CD14-positive monocyte (primary cell): ENCODE measurements at regions not wholly inside any gene's neighbourhood (a gene's known extent, or its start where the extent isn't known, plus 50 kb on each side); places are given as distances from the start of the nearest gene placed in this dataset.
"Not testable (repeated sequence)": the region's sequence is repeated elsewhere in the genome, so short reads cannot be mapped to it uniquely, and the experiment has no call there.

ENCODE experiments used
- DNase-seq, 3 donors: peaks; one replicate each; pipeline ENCODE4 v3.0.0-alpha.2; 2011 to 2022
- H2AFZ ChIP-seq: 2 replicates; pipeline ENCODE4 v1.6.0; 2012; ENCODE audit warnings: mild to moderate bottlenecking, low read depth, low read length, inconsistent platforms; ENCODE audit not compliant: insufficient read depth, poor library complexity, severe bottlenecking
- H3K27ac ChIP-seq, 2 donors: 1 replicate in 1 of 2; 2 replicates in 1 of 2; pipeline ENCODE4 v1.5.1; 2012 to 2013; ENCODE audit warnings: low read length in 2 of 2, control low read depth in 1 of 2, inconsistent platforms in 1 of 2, low read depth in 1 of 2, mild to moderate bottlenecking in 1 of 2
- H3K27me3 ChIP-seq, 2 donors: one replicate each; pipeline versions ENCODE4 v1.6.0 to v1.6.1; 2011 to 2013; ENCODE audit warnings: low read length in 2 of 2; ENCODE audit not compliant: control insufficient read depth in 2 of 2, insufficient read depth in 2 of 2
- H3K36me3 ChIP-seq, 2 donors: replicated peaks in 1 of 2; 1 replicate in 1 of 2; 2 replicates in 1 of 2; pipeline versions ENCODE4 v1.5.1 to v1.6.1; 2012 to 2013; ENCODE audit warnings: low read length in 2 of 2, control low read depth in 1 of 2, inconsistent platforms in 1 of 2, mild to moderate bottlenecking in 1 of 2; ENCODE audit not compliant: insufficient read depth in 2 of 2, control insufficient read depth in 1 of 2
- H3K4me1 ChIP-seq, 2 donors: 1 replicate in 1 of 2; 2 replicates in 1 of 2; pipeline versions ENCODE4 v1.5.1 to v1.6.1; 2012 to 2013; ENCODE audit warnings: low read length in 2 of 2, control low read depth in 1 of 2, inconsistent platforms in 1 of 2, mild to moderate bottlenecking in 1 of 2, moderate library complexity in 1 of 2; ENCODE audit not compliant: insufficient read depth in 2 of 2, control insufficient read depth in 1 of 2
- H3K4me2 ChIP-seq: replicated peaks from 2 replicates; pipeline ENCODE3; 2012; ENCODE audit warnings: low read length, moderate library complexity, mild to moderate bottlenecking; ENCODE audit not compliant: poor library complexity, severe bottlenecking; ENCODE audit errors: extremely low read depth
- H3K4me3 ChIP-seq, 3 experiments: fragments of 200-600 bp in 1 of 3; sonication (generic) in 1 of 3; replicated peaks in 1 of 3; 1 replicate in 2 of 3; 2 replicates in 1 of 3; pipeline ENCODE4 v1.5.1; 2011 to 2013; ENCODE audit warnings: low read length in 3 of 3, mild to moderate bottlenecking in 3 of 3, control low read depth in 2 of 3, low read depth in 2 of 3, inconsistent platforms in 1 of 3, moderate library complexity in 1 of 3
- H3K79me2 ChIP-seq: 2 replicates; pipeline ENCODE4 v1.6.0; 2012; ENCODE audit warnings: mild to moderate bottlenecking, control low read depth, inconsistent platforms, low read length, moderate library complexity; ENCODE audit not compliant: insufficient read depth
- H3K9ac ChIP-seq: 2 replicates; pipeline ENCODE4 v1.6.0; 2017; ENCODE audit warnings: low read length, mild to moderate bottlenecking; ENCODE audit not compliant: insufficient read depth, poor library complexity, severe bottlenecking
- H3K9me3 ChIP-seq, 2 donors: replicated peaks in 1 of 2; 1 replicate in 1 of 2; 2 replicates in 1 of 2; pipeline versions ENCODE4 v1.5.1 to v1.6.1; 2012 to 2013; ENCODE audit warnings: low read length in 2 of 2, control low read depth in 1 of 2; ENCODE audit not compliant: control insufficient read depth in 1 of 2, insufficient read depth in 1 of 2
- H4K20me1 ChIP-seq: 2 replicates; pipeline ENCODE4 v1.6.0; 2012; ENCODE audit warnings: mild to moderate bottlenecking, low read length, control low read depth, moderate library complexity; ENCODE audit not compliant: insufficient read depth
- H3K27ac Mint-ChIP-seq, 7 donors: one replicate each; pipeline ENCODE4 v1.8.0; 2020; ENCODE audit warnings: mild to moderate bottlenecking in 7 of 7, mixed read lengths in 7 of 7, moderate library complexity in 6 of 7, inconsistent platforms in 2 of 7
- H3K27me3 Mint-ChIP-seq, 3 donors: one replicate each; pipeline ENCODE4 v1.8.0; 2021 to 2022; ENCODE audit warnings: low read depth in 3 of 3, mild to moderate bottlenecking in 3 of 3, mixed read lengths in 3 of 3, moderate library complexity in 3 of 3, inconsistent platforms in 1 of 3
- H3K36me3 Mint-ChIP-seq, 2 donors: one replicate each; pipeline ENCODE4 v1.8.0; 2020; ENCODE audit warnings: mixed read lengths in 2 of 2, inconsistent platforms in 1 of 2, mild to moderate bottlenecking in 1 of 2
- H3K4me1 Mint-ChIP-seq: one replicate; pipeline ENCODE4 v1.8.0; 2020; ENCODE audit warnings: mild to moderate bottlenecking, mixed read lengths
- H3K4me3 Mint-ChIP-seq, 2 donors: one replicate each; pipeline ENCODE4 v1.8.0; 2020; ENCODE audit warnings: mild to moderate bottlenecking in 2 of 2, mixed read lengths in 2 of 2, moderate library complexity in 1 of 2
- H3K9me3 Mint-ChIP-seq, 7 donors: one replicate each; pipeline ENCODE4 v1.8.0; 2020 to 2022; ENCODE audit warnings: mixed read lengths in 7 of 7, mild to moderate bottlenecking in 6 of 7, moderate library complexity in 6 of 7, inconsistent platforms in 2 of 7
- WGBS: methylation state at CpG from one replicate; pipeline ENCODE4 v1.1.5; 2013; ENCODE audit warnings: missing lambda C conversion rate; ENCODE audit not compliant: insufficient coverage; 5-methylcytosine and 5-hydroxymethylcytosine counted together
- intact Hi-C, 2 donors: fragments of 100-400 bp; cut with micrococcal nuclease; formaldehyde crosslinking; loops; one replicate each; pipeline versions ENCODE4 v1.15.0 to v1.15.1; 2023
- TF ChIP-seq, protein P1 (sequence below): fragments of 200-600 bp; IDR thresholded peaks from one replicate; pipeline ENCODE4 v1.8.0; 2022; ENCODE audit warnings: antibody characterized with exemption, mild to moderate bottlenecking

- Histone ChIP-seq H3K9me3 (no peaks in the 10 kb centered on the region), H3K27me3 (no peaks in the 10 kb centered on the region), H3K4me2 (no peak overlapping the region), H3K4me1 (no peaks in the 10 kb centered on the region), H4K20me1 (no peaks in the 10 kb centered on the region), H3K27ac (no peak overlapping the region), H3K36me3 (no peaks in the 10 kb centered on the region), H3K4me3 (no peak overlapping the region), H2AFZ (no peak overlapping the region), H3K79me2 (no peaks in the 10 kb centered on the region), H3K9ac (no peak overlapping the region)
- H3K27ac Mint-ChIP-seq, result no peak overlapping the region
- H3K27me3 Mint-ChIP-seq, result no peaks in the 10 kb centered on the region
- no peaks in the 10 kb centered on the region for H3K4me1 Mint-ChIP-seq
- intact Hi-C loops, result no loop called here
- no peak overlapping the region for H3K4me3 Mint-ChIP-seq
- H3K9me3 Mint-ChIP-seq, result peaks cover 1 to 11% (median 4%) of the 10 kb centered on the region in 7 donors
- no peak for DNase-seq
- WGBS, result no CpG with 5 or more reads among the region's 5 CpGs
- no peaks in the 10 kb centered on the region for H3K36me3 Mint-ChIP-seq
- TF ChIP-seq, protein P1, sequence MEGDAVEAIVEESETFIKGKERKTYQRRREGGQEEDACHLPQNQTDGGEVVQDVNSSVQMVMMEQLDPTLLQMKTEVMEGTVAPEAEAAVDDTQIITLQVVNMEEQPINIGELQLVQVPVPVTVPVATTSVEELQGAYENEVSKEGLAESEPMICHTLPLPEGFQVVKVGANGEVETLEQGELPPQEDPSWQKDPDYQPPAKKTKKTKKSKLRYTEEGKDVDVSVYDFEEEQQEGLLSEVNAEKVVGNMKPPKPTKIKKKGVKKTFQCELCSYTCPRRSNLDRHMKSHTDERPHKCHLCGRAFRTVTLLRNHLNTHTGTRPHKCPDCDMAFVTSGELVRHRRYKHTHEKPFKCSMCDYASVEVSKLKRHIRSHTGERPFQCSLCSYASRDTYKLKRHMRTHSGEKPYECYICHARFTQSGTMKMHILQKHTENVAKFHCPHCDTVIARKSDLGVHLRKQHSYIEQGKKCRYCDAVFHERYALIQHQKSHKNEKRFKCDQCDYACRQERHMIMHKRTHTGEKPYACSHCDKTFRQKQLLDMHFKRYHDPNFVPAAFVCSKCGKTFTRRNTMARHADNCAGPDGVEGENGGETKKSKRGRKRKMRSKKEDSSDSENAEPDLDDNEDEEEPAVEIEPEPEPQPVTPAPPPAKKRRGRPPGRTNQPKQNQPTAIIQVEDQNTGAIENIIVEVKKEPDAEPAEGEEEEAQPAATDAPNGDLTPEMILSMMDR, result no peak
Measured at GRCh38 chr1:238384381-238384780, 493.7 kb upstream of the ZP4 start.

DNA sequence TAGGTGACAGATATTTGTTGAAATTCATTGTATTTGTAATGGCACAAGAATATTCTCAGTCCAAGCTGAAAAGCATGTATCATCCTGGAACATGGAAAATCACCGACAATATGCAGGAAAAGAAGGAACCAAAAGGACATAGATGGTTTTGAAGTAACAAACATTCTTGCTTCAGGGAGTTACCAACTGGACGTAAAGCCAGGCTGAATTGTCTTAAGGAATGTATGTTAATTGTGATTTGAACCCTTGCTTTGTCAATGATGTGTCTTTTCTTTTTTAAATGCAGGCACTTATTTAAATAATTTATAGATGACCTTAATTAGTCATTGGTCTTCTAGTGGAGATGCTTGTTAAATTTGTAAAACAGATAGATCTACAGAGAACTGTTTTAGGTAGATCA lies 489.4 kb upstream of the ZP4 start:
- TF ChIP-seq, protein P1, result no peak
- H3K79me2 ChIP-seq, result no peaks in the 10 kb centered on the region
- H3K27me3 Mint-ChIP-seq, result no peaks in the 10 kb centered on the region
- no peaks in the 10 kb centered on the region for H3K36me3 ChIP-seq
- H3K9ac ChIP-seq, result no peak overlapping the region
- WGBS, result 90% methylated on average over 2 of the region's 2 CpGs
- DNase-seq, result no peak
- H3K4me1 Mint-ChIP-seq, result no peaks in the 10 kb centered on the region
- intact Hi-C loops, result no loop called here
- no peaks in the 10 kb centered on the region for H3K9me3 ChIP-seq
- H3K4me2 ChIP-seq, result no peak overlapping the region
- H3K4me1 ChIP-seq, result no peaks in the 10 kb centered on the region
- no peaks in the 10 kb centered on the region for H4K20me1 ChIP-seq
- no peaks in the 10 kb centered on the region for H3K27me3 ChIP-seq
- no peak overlapping the region for H3K4me3 ChIP-seq
- H3K9me3 Mint-ChIP-seq, result peaks cover 4 to 17% (median 10%) of the 10 kb centered on the region in 7 donors
- H2AFZ ChIP-seq, result no peak overlapping the region
- no peak overlapping the region for H3K4me3 Mint-ChIP-seq
- no peak overlapping the region for H3K27ac ChIP-seq
- H3K27ac Mint-ChIP-seq, result no peak overlapping the region
- no peaks in the 10 kb centered on the region for H3K36me3 Mint-ChIP-seq

- H3K4me1 Mint-ChIP-seq, H3K9ac ChIP-seq, DNase-seq, H3K27ac Mint-ChIP-seq, H3K4me1 ChIP-seq, H3K27me3 ChIP-seq, H3K9me3 ChIP-seq, H3K27ac ChIP-seq, H3K4me3 ChIP-seq, H2AFZ ChIP-seq, H3K4me2 ChIP-seq, H3K4me3 Mint-ChIP-seq, H4K20me1 ChIP-seq, intact Hi-C loops, H3K27me3 Mint-ChIP-seq, H3K79me2 ChIP-seq, H3K36me3 Mint-ChIP-seq, H3K36me3 ChIP-seq: not testable (repeated sequence)
- WGBS, result 100% methylated on average over 2 of the region's 9 CpGs
- H3K9me3 Mint-ChIP-seq, result peaks cover 4 to 17% (median 10%) of the 10 kb centered on the region in 7 donors
Measured at GRCh38 chr1:238379446-238379845, 488.7 kb upstream of the ZP4 start.
